Gastroesophageal sphincter (tissue), 3 donors: ENCODE measurements at regions not wholly inside any gene's neighbourhood (a gene's known extent, or its start where the extent isn't known, plus 50 kb on each side); places are given as distances from the start of the nearest gene placed in this dataset.

Source experiments
- EP300 ChIP-seq: sonication (generic); formaldehyde crosslinking; IDR thresholded peaks from one replicate; pipeline ENCODE4 v1.6.1; 2017; ENCODE audit warnings: antibody characterized with exemption, mild to moderate bottlenecking
- POLR2A ChIP-seq, 2 donors: fragments of 450-650 bp; IDR thresholded peaks; one replicate each; pipeline ENCODE4 v1.6.1; 2017; ENCODE audit warnings: antibody characterized with exemption in 2 of 2, mild to moderate bottlenecking in 2 of 2, moderate library complexity in 1 of 2
- POLR2AphosphoS5 ChIP-seq: sonication (generic); formaldehyde crosslinking; IDR thresholded peaks from one replicate; pipeline ENCODE4 v1.6.1; 2017; ENCODE audit warnings: antibody characterized with exemption
- TF ChIP-seq, protein P1 (sequence below), 4 experiments: fragments of 200-600 bp in 2 of 4; fragments of 450-650 bp in 2 of 4; sonication (generic) in 1 of 4; IDR thresholded peaks; one replicate each; pipeline ENCODE4 v1.5.1; 2017 to 2019; ENCODE audit warnings: antibody characterized with exemption in 4 of 4, mild to moderate bottlenecking in 2 of 4, moderate library complexity in 2 of 4

DNA sequence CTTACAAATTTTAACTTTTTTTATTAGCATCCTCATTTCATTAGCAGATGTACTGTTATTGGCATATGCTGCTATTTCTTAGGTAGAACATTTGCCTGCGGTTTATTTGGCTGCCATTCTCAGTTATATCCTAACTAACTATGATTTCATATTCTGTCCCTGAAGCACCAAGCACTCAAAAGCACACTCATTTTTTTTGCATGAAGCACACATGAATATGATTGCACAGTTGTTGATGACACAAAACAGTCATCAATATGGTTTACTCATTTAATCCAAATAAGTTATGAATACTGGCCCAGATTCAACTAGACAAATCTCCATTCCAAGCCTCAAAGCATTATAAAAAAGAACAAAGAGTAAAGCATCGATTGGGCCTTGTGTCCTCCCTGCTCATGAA lies 129.4 kb upstream of the CNTNAP5 start:
- no peak for TF ChIP-seq EP300
- TF ChIP-seq POLR2A (IDR thresholded peaks at IDR 0.05): no peak
- TF ChIP-seq POLR2AphosphoS5: no peak
- TF ChIP-seq, protein P1, sequence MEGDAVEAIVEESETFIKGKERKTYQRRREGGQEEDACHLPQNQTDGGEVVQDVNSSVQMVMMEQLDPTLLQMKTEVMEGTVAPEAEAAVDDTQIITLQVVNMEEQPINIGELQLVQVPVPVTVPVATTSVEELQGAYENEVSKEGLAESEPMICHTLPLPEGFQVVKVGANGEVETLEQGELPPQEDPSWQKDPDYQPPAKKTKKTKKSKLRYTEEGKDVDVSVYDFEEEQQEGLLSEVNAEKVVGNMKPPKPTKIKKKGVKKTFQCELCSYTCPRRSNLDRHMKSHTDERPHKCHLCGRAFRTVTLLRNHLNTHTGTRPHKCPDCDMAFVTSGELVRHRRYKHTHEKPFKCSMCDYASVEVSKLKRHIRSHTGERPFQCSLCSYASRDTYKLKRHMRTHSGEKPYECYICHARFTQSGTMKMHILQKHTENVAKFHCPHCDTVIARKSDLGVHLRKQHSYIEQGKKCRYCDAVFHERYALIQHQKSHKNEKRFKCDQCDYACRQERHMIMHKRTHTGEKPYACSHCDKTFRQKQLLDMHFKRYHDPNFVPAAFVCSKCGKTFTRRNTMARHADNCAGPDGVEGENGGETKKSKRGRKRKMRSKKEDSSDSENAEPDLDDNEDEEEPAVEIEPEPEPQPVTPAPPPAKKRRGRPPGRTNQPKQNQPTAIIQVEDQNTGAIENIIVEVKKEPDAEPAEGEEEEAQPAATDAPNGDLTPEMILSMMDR (IDR thresholded peaks at IDR 0.05): no peak
